SHP77 (cell line): ENCODE measurements at regions not wholly inside any gene's neighbourhood (a gene's known extent, or its start where the extent isn't known, plus 50 kb on each side); places are given as distances from the start of the nearest gene placed in this dataset.
"Not testable (repeated sequence)": the region's sequence is repeated elsewhere in the genome, so short reads cannot be mapped to it uniquely, and the experiment has no call there.

ENCODE experiments used
- DNase-seq, 2 experiments: peaks; one replicate each; lab custom pipeline; 2025; lab: John Stamatoyannopoulos, UW

DNA sequence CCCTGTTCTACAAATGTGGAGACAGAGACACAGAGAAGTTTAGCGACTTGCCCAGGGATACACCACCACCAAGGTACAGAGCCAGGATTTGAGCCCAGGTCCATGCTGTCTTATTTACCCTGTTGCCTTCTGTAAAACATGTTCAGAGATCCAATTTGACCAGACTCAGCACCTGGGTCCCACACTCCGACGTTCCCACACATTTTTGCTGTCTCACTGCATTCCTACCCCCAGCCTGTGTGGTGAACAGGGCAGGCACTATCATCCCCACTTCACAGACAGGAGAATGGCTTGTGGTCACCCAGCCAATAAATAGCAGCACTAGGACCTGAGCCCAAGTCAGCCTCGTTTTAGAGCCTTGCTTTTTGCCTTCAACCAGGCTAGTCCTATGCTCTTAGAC lies 102.8 kb downstream of the PJA1 start:
- DNase-seq = no peak

GRCh38 chrX:69060631-69061408 lies 104.4 kb downstream of the PJA1 start:
- DNase-seq = no peak

DNA sequence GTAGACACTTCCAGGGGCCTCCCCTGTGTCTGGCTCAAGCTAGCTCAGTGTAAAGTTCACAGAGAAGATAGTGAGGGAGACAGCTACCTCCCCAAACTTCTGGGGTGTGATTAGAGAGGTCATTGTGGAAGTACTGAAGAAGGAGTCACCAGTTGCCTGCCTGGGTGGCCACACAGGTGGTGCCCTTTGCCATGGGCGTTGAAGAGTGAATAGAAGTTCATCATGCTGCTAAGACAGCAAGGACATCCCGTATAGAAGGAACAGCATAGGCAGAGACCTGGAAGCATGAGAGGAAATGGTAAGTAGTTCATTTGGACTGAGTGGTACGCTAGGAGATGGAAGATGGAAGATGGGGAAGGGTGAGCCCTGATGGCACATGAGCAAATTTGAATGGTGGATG lies 110.1 kb downstream of the PJA1 start:
- DNase-seq = no peak

DNA sequence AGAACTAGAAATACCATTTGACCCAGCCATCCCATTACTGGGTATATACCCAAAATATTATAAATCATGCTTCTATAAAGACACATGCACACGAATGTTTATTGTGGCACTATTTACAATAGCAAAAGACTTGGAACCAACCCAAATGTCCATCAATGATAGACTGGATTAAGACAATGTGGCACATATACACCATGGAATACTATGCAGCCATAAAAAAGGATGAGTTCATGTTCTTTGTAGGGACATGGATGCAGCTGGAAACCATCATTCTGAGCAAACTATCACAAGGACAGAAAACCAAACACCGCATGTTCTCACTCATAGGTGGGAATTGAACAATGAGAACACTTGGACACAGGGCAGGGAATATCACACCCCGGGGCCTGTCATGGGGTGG lies 110.8 kb downstream of the PJA1 start:
- not testable (repeated sequence) for DNase-seq

DNA sequence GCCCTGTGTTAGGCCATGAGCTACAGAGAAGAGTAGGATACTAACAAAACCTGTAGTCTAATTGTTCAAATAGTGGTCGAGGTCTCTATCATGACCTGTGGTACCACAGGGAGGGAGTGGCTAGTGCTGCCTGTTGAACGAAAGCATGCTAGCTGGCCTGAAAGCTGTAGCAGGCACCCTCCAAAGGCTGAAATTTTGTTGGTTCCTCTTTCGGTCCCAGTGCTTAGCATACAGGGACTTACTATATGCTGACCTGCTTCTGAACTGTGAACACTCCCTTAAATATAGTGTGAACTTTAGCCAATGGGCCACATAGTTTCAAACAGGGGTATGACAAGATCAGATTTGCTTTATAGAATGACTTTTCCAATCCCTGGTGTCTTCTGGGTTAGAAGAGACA lies 113.4 kb downstream of the PJA1 start:
- no peak for DNase-seq

DNA sequence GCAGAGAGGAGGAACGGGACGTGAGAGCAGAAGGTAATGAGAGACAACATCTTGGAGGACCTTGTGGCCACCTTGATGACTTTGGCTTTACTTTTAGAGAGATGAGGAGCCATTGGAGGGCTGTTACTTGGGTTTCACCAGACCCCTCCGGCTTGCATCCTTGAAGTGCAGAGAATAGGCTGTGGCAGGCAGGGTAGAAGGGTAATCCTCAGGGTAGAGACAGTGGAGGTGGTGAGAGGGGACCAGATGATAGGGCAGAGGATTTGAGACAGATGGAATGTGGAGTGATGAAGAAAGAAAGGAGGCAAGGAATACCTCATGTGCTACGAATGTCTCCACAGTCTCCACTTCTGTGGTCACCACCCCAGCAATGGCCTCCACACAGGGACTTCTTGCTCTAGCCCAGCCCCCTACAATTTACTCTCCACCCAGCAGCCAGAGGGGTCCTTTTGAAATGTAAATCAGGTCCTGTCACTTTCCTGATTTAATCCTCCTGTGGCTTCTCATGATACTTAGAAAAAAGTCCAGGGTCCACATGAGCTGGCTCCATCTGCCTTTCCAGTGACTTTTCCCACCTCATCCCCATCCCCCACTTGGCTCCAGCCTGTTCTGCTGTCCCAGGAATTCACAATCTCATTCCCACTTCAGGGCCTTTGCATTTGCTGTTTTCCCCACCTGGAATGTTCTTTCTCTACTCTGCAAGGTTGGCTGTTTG lies 115.0 kb downstream of the PJA1 start:
- DNase-seq = no peak

- no peak for DNase-seq
Measured at GRCh38 chrX:69046996-69047490, 118.2 kb downstream of the PJA1 start.

DNA sequence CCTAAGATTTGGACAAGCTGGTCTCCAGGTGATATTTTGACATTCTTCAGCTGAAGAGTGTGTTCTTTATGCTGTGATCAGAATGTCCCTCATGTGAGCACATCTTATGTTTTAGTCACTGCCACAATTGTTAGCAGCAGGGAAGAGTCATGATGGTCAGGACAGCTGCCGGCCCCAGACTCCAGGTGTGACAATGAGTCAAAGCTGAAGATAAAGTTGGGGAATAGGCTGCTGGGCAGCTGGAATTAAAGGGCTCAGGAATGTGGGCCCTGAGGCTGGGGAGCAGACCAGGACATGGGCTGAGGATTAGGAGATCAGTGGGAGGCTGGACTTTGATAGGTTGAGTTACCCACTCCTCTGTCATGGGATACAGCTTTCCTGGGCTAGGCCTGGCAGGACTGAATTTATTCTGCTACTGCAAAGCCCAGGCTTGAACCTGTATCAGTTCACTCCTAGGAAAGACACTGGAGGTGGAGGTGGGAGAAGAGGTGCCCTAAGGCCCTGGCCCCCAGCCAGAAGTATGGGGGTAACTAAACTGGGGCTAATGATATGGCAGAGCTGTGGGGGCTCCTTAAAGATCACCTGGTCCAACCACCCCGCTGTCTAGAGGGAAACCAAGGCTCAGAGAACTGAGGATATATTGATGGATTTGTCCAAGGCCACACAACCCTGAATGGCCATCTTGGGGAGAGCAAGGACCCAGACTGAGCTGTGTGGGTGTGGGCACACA lies 119.5 kb downstream of the PJA1 start:
- DNase-seq = no peak

DNA sequence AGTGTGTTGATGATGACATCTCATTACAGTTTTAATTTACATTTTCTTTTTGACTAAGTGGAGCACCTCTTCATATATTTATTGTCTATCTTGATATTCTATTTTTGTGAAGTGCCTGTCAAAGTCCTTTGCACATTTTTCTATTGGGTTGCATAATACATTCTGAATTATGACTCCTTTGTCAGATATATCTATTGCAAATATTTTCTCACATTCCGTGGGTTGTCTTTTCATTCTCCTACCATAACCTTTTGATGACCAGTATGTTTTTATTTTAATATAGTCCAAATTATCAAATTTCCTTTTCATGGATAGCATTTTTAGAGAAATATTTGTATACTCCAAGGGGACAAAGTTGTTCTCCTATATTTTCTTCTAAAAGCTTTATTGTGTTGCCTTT lies 126.4 kb downstream of the PJA1 start:
- DNase-seq = no peak

DNA sequence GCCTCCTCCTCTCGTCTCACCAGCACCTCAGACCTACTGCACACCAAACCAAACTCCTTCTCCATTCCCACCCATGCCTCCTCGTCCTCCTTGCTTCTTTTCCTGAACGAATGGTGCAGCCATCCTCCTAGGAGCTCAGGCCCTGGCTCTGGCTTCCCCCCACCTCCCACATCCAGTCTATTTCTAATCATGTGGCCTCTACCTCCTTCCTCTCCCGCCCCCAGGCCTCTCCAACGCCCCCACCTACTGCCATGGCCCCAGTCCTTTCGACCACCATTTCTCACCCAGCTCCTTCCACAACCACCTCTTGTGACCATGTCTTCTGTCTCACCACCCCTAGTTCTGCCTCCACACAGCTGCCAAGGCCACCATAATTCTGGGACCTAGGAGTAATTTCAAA lies 127.1 kb downstream of the PJA1 start:
- no peak for DNase-seq

DNA sequence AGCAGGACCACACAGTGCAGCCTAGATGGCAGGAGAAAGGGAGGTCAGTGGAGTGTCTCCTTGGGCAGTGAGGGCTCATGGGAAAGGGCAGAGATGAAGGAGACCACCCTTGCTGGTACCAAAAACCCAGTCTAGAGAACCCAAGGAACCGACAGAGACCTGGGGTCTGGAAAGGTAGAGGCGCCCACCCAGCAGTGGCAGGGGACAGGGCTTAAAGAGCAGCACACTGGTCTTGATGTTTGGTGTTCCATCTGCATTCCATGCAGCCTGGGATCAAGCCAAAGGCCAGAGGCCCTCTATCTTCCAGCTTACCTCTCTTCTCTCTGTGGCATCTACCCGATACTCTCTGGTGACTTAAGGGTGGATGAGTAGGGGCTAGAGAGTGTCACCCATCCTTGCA lies 127.5 kb downstream of the PJA1 start:
- no peak for DNase-seq

DNA sequence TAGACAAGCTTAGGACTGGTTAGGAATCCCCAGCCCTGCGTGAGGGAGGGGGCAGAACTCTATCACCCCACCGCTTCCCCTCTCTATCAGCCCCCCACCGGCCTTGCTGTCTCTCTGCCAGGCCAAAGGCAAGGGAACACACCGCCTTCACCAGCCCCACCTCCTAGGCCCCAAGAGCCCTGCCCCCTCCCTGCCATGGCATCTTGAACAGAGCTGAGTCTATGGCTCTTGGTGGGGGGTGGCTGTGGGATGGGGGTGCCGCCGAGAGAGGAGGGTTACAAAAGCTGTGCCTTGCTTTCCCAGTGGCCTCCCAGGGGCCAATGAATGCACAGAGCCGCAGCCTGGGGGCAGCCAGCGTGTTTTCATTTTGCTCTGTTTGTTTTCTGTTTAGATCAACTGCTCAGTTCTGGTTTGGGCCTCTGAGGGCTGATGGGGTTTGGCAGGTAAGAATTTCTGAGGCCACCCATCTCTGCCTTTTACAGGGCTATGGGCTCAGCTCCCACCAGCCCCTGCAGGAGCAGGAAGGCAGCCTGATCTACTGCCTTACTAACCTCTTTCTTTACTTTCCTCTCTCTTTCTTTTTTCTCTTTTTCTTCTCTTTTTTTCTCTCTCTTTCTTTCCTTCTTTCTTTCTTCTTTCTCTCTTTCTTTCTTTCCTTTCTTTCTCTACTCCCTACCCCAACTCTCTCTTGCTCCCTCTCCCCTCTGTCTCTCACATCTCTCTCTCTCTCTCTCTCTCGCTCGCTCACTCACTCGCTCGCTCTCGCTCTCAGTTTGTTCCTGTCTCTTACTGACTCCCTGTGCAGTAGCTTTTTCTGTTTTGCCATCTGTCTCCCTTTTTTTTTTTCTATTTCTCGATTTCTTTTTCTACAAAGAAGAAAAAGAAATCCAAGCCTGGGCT lies 128.3 kb downstream of the PJA1 start:
- DNase-seq = no peak

DNA sequence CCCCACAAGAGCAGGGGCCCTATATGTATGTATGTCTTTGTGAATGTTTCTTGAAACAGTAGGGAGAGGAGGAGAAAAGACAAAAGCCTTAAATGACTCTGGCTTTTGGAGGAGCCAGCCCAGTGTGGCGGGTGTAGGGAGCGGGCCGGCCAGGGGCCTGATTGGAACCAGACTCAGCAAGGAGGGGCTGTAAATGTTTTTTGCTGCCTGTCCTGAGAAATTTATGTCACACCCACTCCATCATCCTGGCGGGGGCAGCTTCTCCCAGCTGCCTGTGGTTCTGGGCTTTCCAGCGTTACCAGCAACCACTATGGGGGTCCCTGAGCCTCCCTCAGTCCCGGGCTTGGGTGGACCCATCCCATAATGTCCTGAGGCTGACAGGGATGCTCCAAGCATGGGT lies 130.8 kb downstream of the PJA1 start:
- DNase-seq = no peak

DNA sequence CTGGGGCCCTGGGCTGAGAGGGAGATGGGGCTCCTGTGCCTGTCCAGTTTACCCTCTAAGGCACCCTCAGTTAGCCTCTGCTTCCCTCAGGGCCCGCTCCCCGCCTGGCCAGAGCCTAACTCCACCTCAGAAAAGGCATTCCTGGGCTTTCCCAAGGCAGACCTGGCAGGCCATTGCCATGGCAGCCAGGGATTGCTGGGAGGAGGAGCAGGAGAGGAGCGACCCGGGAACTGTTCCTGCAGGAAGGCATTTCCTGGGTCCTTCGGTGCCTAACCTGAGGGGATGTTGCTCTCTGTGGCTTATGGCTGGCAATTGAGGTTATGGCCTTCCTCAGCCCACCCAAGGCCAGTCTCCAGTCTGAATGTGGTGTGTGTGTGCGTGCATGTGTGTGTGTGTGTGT lies 131.3 kb downstream of the PJA1 start:
- DNase-seq = no peak

- no peak for DNase-seq
Measured at GRCh38 chrX:69032601-69033000, 132.7 kb downstream of the PJA1 start.

DNA sequence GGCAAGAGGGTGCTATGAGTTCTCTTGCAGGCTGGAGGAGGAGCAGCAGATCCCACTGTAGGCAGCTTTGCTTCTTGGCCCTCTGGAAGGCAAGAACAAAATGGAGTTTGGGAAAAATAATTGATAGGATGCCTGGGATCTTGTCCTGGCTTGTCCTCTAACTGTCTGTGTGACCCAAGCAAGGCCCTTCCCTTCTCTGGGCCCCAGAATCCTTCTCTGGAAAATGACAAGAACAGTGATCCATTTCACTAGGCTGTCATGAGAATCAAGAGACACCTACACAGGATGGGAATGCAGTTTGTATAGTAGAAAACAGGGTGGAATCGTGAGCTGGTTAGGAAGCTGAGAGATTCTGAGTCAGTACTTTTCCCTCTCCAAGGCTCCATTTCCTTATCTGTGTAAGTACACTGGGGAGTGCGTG lies 133.3 kb downstream of the PJA1 start:
- no peak for DNase-seq

- no peak for DNase-seq
Measured at GRCh38 chrX:69031181-69031580, 134.1 kb downstream of the PJA1 start.

- DNase-seq = no peak
Measured at GRCh38 chrX:69029771-69030170, 135.5 kb downstream of the PJA1 start.

GRCh38 chrX:69028761-69029120 lies 136.5 kb downstream of the PJA1 start:
- DNase-seq = no peak

DNA sequence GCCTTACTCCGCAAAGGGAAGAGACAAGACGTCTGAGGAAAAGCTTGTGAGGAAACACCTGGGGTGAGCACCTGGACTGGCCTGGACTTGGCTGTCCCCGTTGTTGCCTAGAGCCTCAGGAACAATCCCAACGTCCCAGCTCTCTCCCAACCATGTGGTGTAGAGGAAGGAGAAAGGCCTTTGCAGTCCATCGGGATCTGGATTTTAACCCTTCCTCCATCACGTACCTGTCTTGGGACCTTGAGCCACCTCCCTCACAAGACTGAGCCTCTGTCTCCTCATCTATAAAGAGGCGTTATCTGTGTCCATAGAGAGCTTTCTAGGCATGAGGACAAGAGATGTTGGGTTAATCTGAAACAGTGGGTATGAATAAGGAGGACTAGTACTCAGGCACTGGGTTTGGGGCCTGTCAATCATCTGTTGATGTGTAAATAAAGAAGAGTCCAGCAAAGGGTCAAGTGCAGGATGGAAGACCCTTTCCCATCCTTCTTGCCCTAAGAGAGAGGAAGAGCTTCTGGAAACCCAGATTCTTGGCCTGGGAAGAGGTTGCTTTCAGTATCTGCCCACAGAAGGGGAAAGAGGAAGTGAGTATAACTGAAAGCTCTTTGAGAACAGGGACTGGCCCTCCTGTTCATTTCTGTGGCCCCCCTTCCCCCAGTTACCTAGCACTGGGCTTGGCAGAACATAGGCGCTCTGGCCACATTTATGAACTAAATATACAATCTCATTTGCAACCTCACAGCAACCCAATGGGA lies 137.1 kb downstream of the PJA1 start:
- no peak for DNase-seq
